DOHH2 (cell line): ENCODE measurements at regions not wholly inside any gene's neighbourhood (a gene's known extent, or its start where the extent isn't known, plus 50 kb on each side); places are given as distances from the start of the nearest gene placed in this dataset.

Source experiments
- H3F3A ChIP-seq: fragments of 200-600 bp; sonication (generic), shearing (Covaris generic); 2 replicates; pipeline ENCODE4 v1.6.0; 2016; ENCODE audit warnings: antibody characterized with exemption, mild to moderate bottlenecking; ENCODE audit not compliant: control insufficient read depth, insufficient read depth
- H3K27ac ChIP-seq: fragments of 200-600 bp; sonication (generic); 2 replicates; pipeline ENCODE4 v1.5.1; 2014; ENCODE audit warnings: low read depth, mild to moderate bottlenecking, low read length, moderate library complexity
- H3K27me3 ChIP-seq: fragments of 200-600 bp; sonication (generic); 2 replicates; pipeline ENCODE4 v1.6.1; 2014; ENCODE audit warnings: mild to moderate bottlenecking, low read length, mixed read lengths; ENCODE audit not compliant: control insufficient read depth
- H3K36me3 ChIP-seq: fragments of 200-600 bp; sonication (generic); 2 replicates; pipeline ENCODE4 v1.6.1; 2014; ENCODE audit warnings: mild to moderate bottlenecking, low read length, moderate library complexity, mixed read lengths; ENCODE audit not compliant: control insufficient read depth
- H3K4me1 ChIP-seq: fragments of 200-600 bp; sonication (generic); 2 replicates; pipeline ENCODE4 v1.6.1; 2014; ENCODE audit warnings: mild to moderate bottlenecking, low read length, mixed read lengths; ENCODE audit not compliant: control insufficient read depth
- H3K4me2 ChIP-seq: fragments of 200-600 bp; sonication (generic); 2 replicates; pipeline ENCODE4 v1.6.0; 2014; ENCODE audit warnings: mild to moderate bottlenecking, low read length, moderate library complexity
- H3K4me3 ChIP-seq: fragments of 200-600 bp; sonication (generic); 2 replicates; pipeline ENCODE4 v1.5.1; 2014; ENCODE audit warnings: mild to moderate bottlenecking, low read length, mixed read lengths
- H3K79me2 ChIP-seq: fragments of 200-600 bp; sonication (generic); 2 replicates; pipeline ENCODE4 v1.6.1; 2014; ENCODE audit warnings: mild to moderate bottlenecking, low read length, mixed read lengths; ENCODE audit not compliant: control insufficient read depth
- H3K9me2 ChIP-seq: fragments of 200-600 bp; sonication (generic); replicated peaks from 2 replicates; pipeline ENCODE4 v1.6.1; 2014; ENCODE audit warnings: mild to moderate bottlenecking, low read length, mixed read lengths; ENCODE audit not compliant: control insufficient read depth
- H3K9me3 ChIP-seq: fragments of 200-600 bp; sonication (generic); 2 replicates; pipeline ENCODE4 v1.6.1; 2014; ENCODE audit warnings: antibody characterized with exemption, low read length, mixed read lengths; ENCODE audit not compliant: control insufficient read depth, insufficient read depth
- H4K20me1 ChIP-seq: fragments of 200-600 bp; sonication (generic); 2 replicates; pipeline ENCODE4 v1.6.0; 2014; ENCODE audit warnings: low read depth, mild to moderate bottlenecking, antibody characterized with exemption, low read length, moderate library complexity; ENCODE audit not compliant: control insufficient read depth, insufficient read depth
- EZH2phosphoT487 ChIP-seq: fragments of 200-600 bp; sonication (generic); IDR thresholded peaks from 2 replicates; pipeline ENCODE4 v1.6.1; 2017; ENCODE audit warnings: borderline replicate concordance, mild to moderate bottlenecking, antibody characterized with exemption, low read length, moderate library complexity, mixed read lengths
- TF ChIP-seq, protein P1 (sequence below): fragments of 200-600 bp; sonication (generic); IDR thresholded peaks from one replicate; pipeline ENCODE4 v1.5.1; 2014; ENCODE audit warnings: antibody characterized with exemption, mild to moderate bottlenecking, low read depth, low read length; ENCODE audit not compliant: poor library complexity, severe bottlenecking

- Histone ChIP-seq H3K4me1 (no peaks in the 10 kb centered on the region), H3F3A (no peaks in the 10 kb centered on the region), H4K20me1 (no peaks in the 10 kb centered on the region), H3K4me3 (no peak overlapping the region), H3K9me2 (no peaks in the 10 kb centered on the region), H3K4me2 (no peak overlapping the region), H3K27ac (no peak overlapping the region), H3K79me2 (no peaks in the 10 kb centered on the region), H3K9me3 (peaks cover 6% of the 10 kb centered on the region; the same call in 1 of the 2 replicates), H3K27me3 (peaks cover 37% of the 10 kb centered on the region), H3K36me3 (no peaks in the 10 kb centered on the region)
- TF ChIP-seq, protein P1, sequence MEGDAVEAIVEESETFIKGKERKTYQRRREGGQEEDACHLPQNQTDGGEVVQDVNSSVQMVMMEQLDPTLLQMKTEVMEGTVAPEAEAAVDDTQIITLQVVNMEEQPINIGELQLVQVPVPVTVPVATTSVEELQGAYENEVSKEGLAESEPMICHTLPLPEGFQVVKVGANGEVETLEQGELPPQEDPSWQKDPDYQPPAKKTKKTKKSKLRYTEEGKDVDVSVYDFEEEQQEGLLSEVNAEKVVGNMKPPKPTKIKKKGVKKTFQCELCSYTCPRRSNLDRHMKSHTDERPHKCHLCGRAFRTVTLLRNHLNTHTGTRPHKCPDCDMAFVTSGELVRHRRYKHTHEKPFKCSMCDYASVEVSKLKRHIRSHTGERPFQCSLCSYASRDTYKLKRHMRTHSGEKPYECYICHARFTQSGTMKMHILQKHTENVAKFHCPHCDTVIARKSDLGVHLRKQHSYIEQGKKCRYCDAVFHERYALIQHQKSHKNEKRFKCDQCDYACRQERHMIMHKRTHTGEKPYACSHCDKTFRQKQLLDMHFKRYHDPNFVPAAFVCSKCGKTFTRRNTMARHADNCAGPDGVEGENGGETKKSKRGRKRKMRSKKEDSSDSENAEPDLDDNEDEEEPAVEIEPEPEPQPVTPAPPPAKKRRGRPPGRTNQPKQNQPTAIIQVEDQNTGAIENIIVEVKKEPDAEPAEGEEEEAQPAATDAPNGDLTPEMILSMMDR, result no peak
- no peak for TF ChIP-seq EZH2phosphoT487
These were observed 77.6 kb upstream of the PROK2 start for GRCh38 chr3:71862371-71863140.

GRCh38 chr3:71859123-71859519, 74.2 kb upstream of the PROK2 start:
- Histone ChIP-seq H3K79me2 (no peaks in the 10 kb centered on the region), H3F3A (no peaks in the 10 kb centered on the region), H3K27ac (no peak overlapping the region), H3K9me3 (peaks cover 6% of the 10 kb centered on the region; the same call in 1 of the 2 replicates), H3K27me3 (peaks cover 19% of the 10 kb centered on the region), H3K4me2 (no peak overlapping the region), H3K9me2 (no peaks in the 10 kb centered on the region), H4K20me1 (no peaks in the 10 kb centered on the region), H3K36me3 (no peaks in the 10 kb centered on the region), H3K4me3 (no peak overlapping the region), H3K4me1 (no peaks in the 10 kb centered on the region)
- TF ChIP-seq, protein P1, result peak; percentile 22
- TF ChIP-seq EZH2phosphoT487, result no peak

- Histone ChIP-seq H3K4me2 (no peak overlapping the region), H3K4me3 (no peak overlapping the region), H3K36me3 (no peaks in the 10 kb centered on the region), H3K27me3 (peaks cover 17% of the 10 kb centered on the region), H3K9me3 (peaks cover 6% of the 10 kb centered on the region; the same call in 1 of the 2 replicates), H3K9me2 (no peaks in the 10 kb centered on the region), H3K4me1 (no peaks in the 10 kb centered on the region), H3F3A (no peaks in the 10 kb centered on the region), H3K79me2 (no peaks in the 10 kb centered on the region), H4K20me1 (no peaks in the 10 kb centered on the region), H3K27ac (no peak overlapping the region)
- TF ChIP-seq, protein P1, result no peak
- no peak for TF ChIP-seq EZH2phosphoT487
These were observed 73.7 kb upstream of the PROK2 start for GRCh38 chr3:71858503-71859122.
